ENCODE measurements at regions not wholly inside any gene's neighbourhood (a gene's known extent, or its start where the extent isn't known, plus 50 kb on each side); places are given as distances from the start of the nearest gene placed in this dataset.
"Not testable (repeated sequence)": the region's sequence is repeated elsewhere in the genome, so short reads cannot be mapped to it uniquely, and the experiment has no call there.

DNA sequence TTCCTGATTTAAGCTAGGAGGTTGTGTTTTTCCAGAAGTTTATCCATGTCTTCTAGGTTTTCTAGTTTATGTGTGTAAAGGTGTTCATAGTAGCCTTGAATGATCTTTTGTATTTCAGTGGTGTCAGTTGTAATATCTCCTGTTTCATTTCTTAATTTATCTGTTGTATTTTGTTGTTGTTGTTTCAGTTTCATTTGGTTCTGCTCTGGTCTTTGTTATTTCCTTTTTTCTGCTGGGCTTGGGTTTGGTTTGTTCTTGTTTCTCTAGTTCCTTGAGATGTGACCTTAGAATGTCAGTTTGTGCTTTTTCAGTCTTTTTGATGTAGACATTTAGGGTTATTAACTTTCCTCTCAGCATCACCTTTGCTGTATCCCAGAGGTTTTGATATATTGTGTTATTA lies 62.8 kb downstream of the SCP2D1 start:
- not testable (repeated sequence) for H3K9me3 ChIP-seq (ENCODE audit: low read depth, low read length); DNase-seq (ENCODE audit: low read depth, low spot score); H3K27ac ChIP-seq; H3K4me3 ChIP-seq; H3K9ac ChIP-seq (ENCODE audit: insufficient read length); H3K36me3 ChIP-seq (ENCODE audit: insufficient read depth, low read length)

DNA sequence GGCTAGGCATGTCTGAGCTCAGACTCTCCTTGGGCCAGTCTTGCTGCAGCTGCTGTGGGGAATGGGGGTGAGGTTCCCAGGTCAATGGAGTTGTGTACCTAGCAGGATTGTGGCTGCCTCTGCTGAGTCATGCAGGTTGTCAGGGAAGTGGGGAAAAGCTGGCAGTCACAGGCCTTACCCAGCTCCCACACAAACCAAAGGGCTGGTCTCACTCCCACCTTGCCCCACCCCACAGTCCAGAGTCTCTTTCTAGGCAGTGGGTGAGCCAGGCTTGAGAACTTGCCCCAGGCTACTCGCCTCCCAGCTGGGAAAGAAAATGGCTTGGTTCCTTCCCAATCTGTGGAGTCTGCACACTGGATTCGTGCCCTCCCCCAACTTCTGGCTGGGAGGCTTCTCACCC lies 65.7 kb downstream of the SCP2D1 start:
- no peak for TF ChIP-seq EZH2 (IDR thresholded peaks at IDR 0.05)
- Histone ChIP-seq H3K27ac (no peak overlapping the region), H3K4me3 (no peak overlapping the region), H3K36me3 (ENCODE audit: insufficient read depth, low read length) (no peaks in the 10 kb centered on the region), H3K9ac (ENCODE audit: insufficient read length) (no peak overlapping the region), H3K9me3 (ENCODE audit: low read depth, low read length) (0 out of 2 replicates have a peak, but pooled peaks cover 3% of the 10 kb centered on the region)
- no peak for DNase-seq (ENCODE audit: low read depth, low spot score)

DNA sequence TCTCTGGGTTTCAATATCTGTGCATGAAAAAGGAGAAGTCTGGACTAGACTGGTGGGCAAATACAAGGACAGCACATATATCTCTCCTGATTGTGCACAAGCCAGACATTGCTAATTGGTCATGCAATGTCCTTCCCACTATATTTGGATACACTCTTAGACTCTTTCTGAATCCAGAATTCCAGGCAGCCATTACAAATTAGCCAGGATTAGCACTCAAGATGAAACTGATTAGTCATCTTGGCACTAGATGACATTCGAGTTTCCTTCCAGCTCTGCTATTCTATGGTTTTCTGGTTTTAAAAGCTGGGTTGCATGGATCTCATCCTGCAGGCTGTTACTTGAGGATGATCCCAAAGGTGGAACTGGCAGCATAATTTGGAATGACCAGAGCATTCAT lies 73.2 kb downstream of the SCP2D1 start:
- Histone ChIP-seq H3K36me3 (ENCODE audit: insufficient read depth, low read length) (no peaks in the 10 kb centered on the region), H3K9me3 (ENCODE audit: low read depth, low read length) (0 out of 2 replicates have a peak, but pooled peaks cover 3% of the 10 kb centered on the region), H3K9ac (ENCODE audit: insufficient read length) (no peak overlapping the region), H3K4me3 (no peak overlapping the region), H3K27ac (no peak overlapping the region)
- no peak for TF ChIP-seq POLR2AphosphoS5 (IDR thresholded peaks at IDR 0.05; ENCODE audit: borderline replicate concordance, low read depth, low read length)
- TF ChIP-seq EZH2 (IDR thresholded peaks at IDR 0.05): no peak
- TF ChIP-seq FOXP2 (optimal IDR thresholded peaks at IDR 0.05; ENCODE audit: control extremely low read depth, extremely low read length, insufficient read depth): no peak
- no peak for DNase-seq (ENCODE audit: low read depth, low spot score)

DNA sequence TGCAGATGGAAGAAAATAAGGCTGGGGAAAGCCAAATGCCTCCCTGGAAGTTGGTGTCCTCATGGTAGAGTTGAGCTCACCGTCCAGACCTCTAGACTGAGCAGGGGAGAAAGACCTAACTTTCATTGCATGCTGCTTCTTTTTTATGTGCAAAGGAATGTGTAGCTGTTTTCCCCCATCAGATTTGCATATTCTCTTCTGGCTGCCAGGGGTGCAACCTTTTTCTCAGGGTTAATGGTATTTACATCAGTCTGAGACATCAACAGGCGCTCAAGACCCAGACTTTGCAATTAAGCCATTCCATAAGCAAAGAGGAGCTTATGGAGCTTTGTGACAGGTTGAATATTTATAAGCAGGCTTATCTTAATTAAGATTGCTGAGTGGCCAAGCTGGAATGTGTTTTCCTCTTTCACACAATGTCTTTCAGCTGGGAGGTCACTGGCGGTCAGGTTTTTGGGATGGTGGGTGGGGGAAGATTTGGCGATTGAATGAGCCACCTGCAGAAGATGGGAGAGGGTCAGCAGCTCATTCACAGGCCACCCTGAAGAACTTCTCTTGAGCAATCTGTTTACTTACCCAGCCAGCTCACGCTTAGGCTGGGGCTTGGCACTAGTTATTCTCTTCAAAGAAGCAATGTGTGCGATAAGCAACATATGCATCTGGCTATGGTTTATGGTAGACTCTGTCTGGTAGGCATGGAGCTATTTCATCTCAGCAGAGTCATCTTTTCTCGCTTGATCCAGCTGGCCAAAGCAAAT lies 88.6 kb downstream of the SCP2D1 start:
- no peak for DNase-seq (ENCODE audit: low read depth, low spot score)
- Histone ChIP-seq H3K4me3 (no peak overlapping the region), H3K9ac (ENCODE audit: insufficient read length) (no peak overlapping the region), H3K9me3 (ENCODE audit: low read depth, low read length) (no peaks in the 10 kb centered on the region), H3K27ac (no peak overlapping the region), H3K36me3 (ENCODE audit: insufficient read depth, low read length) (no peaks in the 10 kb centered on the region)
- TF ChIP-seq POLR2AphosphoS5 (IDR thresholded peaks at IDR 0.05; ENCODE audit: borderline replicate concordance, low read depth, low read length) (no peak), FOXP2 (optimal IDR thresholded peaks at IDR 0.05; ENCODE audit: control extremely low read depth, extremely low read length, insufficient read depth) (peak; percentile 30), EZH2 (IDR thresholded peaks at IDR 0.05) (no peak)

DNA sequence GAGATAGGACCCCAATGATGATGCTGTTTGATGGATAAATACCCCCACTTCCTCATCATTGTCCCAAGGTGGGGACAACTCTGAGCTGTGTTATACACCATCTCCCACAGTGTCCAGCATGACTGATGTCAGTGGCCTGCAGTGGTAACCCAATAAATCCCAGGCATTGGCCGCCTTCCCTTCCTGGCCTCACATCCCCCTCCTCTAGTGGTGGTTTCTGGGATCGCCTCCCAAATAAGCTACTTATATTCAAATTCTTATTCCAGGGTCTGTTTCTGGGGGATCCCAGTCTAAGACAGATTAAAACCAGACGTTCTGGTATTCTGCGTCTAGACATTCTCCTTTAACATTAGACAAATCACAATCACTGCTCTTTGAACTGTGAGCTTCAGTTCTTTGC lies 90.6 kb downstream of the SCP2D1 start:
- no peak overlapping the region for H3K4me3 ChIP-seq
- no peaks in the 10 kb centered on the region for H3K9me3 ChIP-seq (ENCODE audit: low read depth, low read length)
- no peak for DNase-seq (ENCODE audit: low read depth, low spot score)
- no peak overlapping the region for H3K27ac ChIP-seq
- no peaks in the 10 kb centered on the region for H3K36me3 ChIP-seq (ENCODE audit: insufficient read depth, low read length)
- TF ChIP-seq EZH2 (IDR thresholded peaks at IDR 0.05): no peak
- TF ChIP-seq FOXP2 (optimal IDR thresholded peaks at IDR 0.05; ENCODE audit: control extremely low read depth, extremely low read length, insufficient read depth): no peak
- TF ChIP-seq POLR2AphosphoS5 (IDR thresholded peaks at IDR 0.05; ENCODE audit: borderline replicate concordance, low read depth, low read length): no peak
- no peak overlapping the region for H3K9ac ChIP-seq (ENCODE audit: insufficient read length)

DNA sequence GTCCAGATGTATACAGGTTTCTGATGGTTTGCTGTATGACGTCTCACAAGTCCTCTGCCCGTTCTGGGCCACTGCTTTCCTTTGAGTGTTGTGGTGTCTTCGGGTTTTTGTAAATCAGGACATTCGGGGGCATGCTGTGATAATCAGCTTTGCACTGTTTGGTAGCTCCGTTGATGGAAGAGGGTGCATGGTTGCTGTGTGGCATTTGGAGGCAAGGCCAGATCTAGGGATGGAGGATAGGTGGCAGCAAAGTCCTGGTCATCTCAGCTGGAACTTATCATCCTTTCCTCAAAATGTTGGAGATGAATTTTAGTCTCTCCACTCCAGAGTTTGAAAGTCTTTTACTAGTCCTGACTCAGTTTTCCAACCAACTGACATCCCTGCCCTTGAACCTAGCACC lies 91.0 kb downstream of the SCP2D1 start:
- Histone ChIP-seq H3K9ac (ENCODE audit: insufficient read length) (no peak overlapping the region), H3K27ac (no peak overlapping the region), H3K9me3 (ENCODE audit: low read depth, low read length) (no peaks in the 10 kb centered on the region), H3K4me3 (no peak overlapping the region), H3K36me3 (ENCODE audit: insufficient read depth, low read length) (no peaks in the 10 kb centered on the region)
- no peak for DNase-seq (ENCODE audit: low read depth, low spot score)
- TF ChIP-seq FOXP2 (optimal IDR thresholded peaks at IDR 0.05; ENCODE audit: control extremely low read depth, extremely low read length, insufficient read depth) (no peak), POLR2AphosphoS5 (IDR thresholded peaks at IDR 0.05; ENCODE audit: borderline replicate concordance, low read depth, low read length) (no peak), EZH2 (IDR thresholded peaks at IDR 0.05) (no peak)

DNA sequence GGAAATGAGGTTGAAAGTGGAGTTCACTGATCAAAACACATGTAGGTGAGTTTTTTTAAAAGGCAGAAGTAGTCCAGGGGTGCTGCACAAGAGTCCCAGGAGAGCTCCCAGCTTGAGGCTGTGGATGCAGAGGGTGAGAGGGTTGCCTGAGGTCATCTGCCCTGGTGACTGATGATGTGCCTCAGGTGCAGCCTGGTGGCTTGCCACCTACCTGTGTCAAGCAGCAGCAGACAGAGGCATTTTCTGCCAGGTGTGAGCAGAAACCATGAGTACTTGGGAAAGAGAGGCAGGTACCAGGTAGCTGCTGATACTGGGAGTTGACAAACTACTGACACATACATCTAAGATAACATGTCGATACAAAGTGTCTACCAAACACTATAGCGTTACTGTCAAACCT lies 92.5 kb downstream of the SCP2D1 start:
- Histone ChIP-seq H3K36me3 (ENCODE audit: insufficient read depth, low read length) (no peaks in the 10 kb centered on the region), H3K4me3 (no peak overlapping the region), H3K27ac (no peak overlapping the region), H3K9me3 (ENCODE audit: low read depth, low read length) (no peaks in the 10 kb centered on the region), H3K9ac (ENCODE audit: insufficient read length) (no peak overlapping the region)
- TF ChIP-seq POLR2AphosphoS5 (IDR thresholded peaks at IDR 0.05; ENCODE audit: borderline replicate concordance, low read depth, low read length) (no peak), FOXP2 (optimal IDR thresholded peaks at IDR 0.05; ENCODE audit: control extremely low read depth, extremely low read length, insufficient read depth) (no peak), EZH2 (IDR thresholded peaks at IDR 0.05) (no peak)
- DNase-seq (ENCODE audit: low read depth, low spot score): no peak

DNA sequence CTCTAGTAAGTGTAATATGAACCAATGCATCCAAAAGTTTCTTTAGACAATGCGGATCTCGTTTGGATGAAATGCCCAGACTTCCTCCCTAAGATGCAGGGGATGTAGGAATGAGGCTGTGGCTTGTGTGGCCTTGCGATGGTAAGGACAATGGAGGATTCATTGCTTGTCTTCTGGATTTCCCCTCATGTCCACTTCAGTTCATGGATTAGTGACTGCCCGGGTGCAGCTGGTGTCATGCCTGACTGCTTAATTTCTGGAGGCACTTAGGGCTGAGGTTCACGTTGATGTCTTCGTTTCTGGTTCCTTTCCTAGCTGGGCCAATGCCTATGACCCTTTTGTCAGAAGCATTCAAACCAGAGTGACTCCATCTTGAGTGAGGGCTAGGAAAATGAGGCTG lies 93.8 kb downstream of the SCP2D1 start:
- no peak for DNase-seq (ENCODE audit: low read depth, low spot score)
- no peaks in the 10 kb centered on the region for H3K9me3 ChIP-seq (ENCODE audit: low read depth, low read length)

DNA sequence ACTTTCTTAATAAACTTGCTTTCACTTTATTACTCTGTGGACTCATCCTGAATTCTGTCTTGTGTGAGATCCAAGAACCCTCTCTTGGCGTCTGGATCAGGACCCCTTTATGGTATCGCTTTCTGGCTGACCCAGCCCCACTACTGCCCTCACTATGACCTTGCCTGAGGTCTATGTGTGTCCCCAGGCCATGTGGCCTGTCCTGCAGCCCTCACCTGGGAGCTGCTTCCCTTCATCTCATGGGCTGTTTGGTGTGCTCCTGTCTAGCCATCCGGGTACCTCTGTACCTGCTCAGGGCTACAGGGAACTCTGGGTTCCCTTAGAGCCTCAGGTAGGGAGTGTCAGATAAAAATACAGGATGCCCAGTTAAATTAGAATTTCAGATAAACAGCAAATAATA lies 94.5 kb downstream of the SCP2D1 start:
- TF ChIP-seq EZH2 (IDR thresholded peaks at IDR 0.05): no peak
- TF ChIP-seq FOXP2 (optimal IDR thresholded peaks at IDR 0.05; ENCODE audit: control extremely low read depth, extremely low read length, insufficient read depth): no peak
- no peak for TF ChIP-seq POLR2AphosphoS5 (IDR thresholded peaks at IDR 0.05; ENCODE audit: borderline replicate concordance, low read depth, low read length)
- no peaks in the 10 kb centered on the region for H3K9me3 ChIP-seq (ENCODE audit: low read depth, low read length)
- DNase-seq (ENCODE audit: low read depth, low spot score): no peak
- H3K27ac ChIP-seq: no peak overlapping the region
- no peaks in the 10 kb centered on the region for H3K36me3 ChIP-seq (ENCODE audit: insufficient read depth, low read length)
- no peak overlapping the region for H3K4me3 ChIP-seq
- H3K9ac ChIP-seq (ENCODE audit: insufficient read length): no peak overlapping the region

More for the DNA sequence above, 93.8 kb downstream of the SCP2D1 start:
- Histone ChIP-seq H3K9ac (ENCODE audit: insufficient read length) (no peak overlapping the region), H3K4me3 (no peak overlapping the region), H3K36me3 (ENCODE audit: insufficient read depth, low read length) (no peaks in the 10 kb centered on the region), H3K27ac (no peak overlapping the region)
- TF ChIP-seq POLR2AphosphoS5 (IDR thresholded peaks at IDR 0.05; ENCODE audit: borderline replicate concordance, low read depth, low read length): no peak
- no peak for TF ChIP-seq FOXP2 (optimal IDR thresholded peaks at IDR 0.05; ENCODE audit: control extremely low read depth, extremely low read length, insufficient read depth)
- TF ChIP-seq EZH2 (IDR thresholded peaks at IDR 0.05): no peak
